Posterior vena cava (tissue), 2 donors: ENCODE measurements at regions not wholly inside any gene's neighbourhood (a gene's known extent, or its start where the extent isn't known, plus 50 kb on each side); places are given as distances from the start of the nearest gene placed in this dataset.
"Not testable (repeated sequence)": the region's sequence is repeated elsewhere in the genome, so short reads cannot be mapped to it uniquely, and the experiment has no call there.

Experiments
- DNase-seq: peaks from one replicate; pipeline ENCODE4 v3.0.0-alpha.2; 2020; ENCODE audit warnings: low spot score
- intact Hi-C, 2 donors: fragments of 100-400 bp; cut with DNase I; formaldehyde crosslinking; loops; one replicate each; pipeline versions ENCODE4 v1.14.1 to v1.14.2; 2022 to 2023
- donor health status: DM: yes; HTN: yes; CAD: no.
- donor health status: DM: yes; HTN: yes; CAD: no.

DNA sequence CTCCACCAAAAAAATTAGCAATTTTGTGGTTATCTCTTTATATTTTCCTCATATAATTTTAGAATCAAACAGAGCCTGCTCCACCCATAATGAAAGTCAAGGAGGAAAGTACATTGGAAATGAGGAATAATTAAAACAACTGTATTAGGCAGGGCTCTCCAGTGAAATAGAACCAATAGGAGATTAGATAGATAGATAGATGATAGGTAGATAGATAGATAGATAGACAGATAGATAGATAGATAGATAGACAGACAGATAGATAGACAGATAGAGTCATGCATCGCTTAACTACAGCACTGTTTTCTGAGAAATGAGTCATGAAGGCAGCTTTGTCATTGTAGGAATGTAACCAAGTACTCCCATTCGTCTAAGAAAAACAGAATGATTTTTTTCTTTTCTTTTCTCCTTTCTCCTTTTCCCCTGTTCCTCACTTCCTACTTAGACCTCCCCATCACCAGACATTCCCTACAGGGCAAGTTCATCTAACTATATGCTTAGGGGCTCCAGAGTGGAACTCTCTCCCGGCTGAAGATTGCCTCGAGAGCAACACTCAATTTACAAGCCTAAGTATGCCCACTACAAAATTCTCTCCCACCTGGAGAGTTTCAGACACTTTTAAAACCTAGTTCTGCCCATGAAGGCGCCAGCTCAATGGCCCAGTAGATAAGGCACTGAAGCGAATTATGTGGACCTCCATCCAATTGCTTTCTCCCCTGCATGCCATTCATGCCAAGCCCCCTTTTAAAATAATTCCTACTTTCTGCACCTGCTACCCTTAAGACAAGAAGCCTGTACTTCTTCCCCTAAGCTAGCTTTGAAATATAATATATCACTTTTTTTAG is 53.3 kb upstream of the LIPC start:
- no peak for DNase-seq
- intact Hi-C loops: loop anchor here in 1 of 2 donors (10.0 kb wide), 1 partner anchor 84 kb away; no protein-coding TSS in a partner anchor

GRCh38 chr15:58379454-58379853 is 52.3 kb upstream of the LIPC start:
- intact Hi-C loops: loop anchor here in 1 of 2 donors (10.0 kb wide), 1 partner anchor 85 kb away; no protein-coding TSS in a partner anchor
- not testable (repeated sequence) for DNase-seq

DNA sequence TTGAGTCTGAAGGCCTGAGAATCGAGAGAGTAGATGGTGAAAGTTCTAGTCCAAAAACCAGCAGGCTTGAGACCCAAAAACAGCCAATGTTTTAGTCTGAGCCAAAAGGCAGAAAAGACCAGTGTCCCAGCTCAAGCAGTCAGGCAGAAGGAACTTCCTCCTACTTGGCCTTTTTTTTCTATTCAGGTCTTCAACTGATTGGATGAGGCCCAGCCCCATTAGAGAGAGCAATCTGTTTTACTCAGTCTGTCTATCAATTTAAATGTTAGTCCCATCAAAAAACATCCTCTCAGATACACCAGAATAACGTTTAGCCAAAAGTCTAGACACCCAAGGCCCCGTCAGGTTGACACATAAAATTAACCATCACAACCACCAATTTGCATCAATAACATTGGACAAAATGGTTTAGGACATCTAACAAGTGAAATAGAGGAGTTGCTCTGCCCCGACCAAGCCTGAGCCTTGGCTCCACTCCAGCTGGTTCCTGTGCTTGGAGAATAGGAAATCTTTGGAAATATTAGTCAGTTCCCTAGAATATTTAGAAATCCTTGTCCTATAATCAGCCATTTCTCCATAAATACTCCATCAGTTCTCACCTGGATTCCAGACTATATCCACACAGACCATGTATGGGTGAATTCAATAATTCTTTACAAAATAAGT is 51.4 kb upstream of the LIPC start:
- intact Hi-C loops: no loop called here
- DNase-seq: no peak

DNA sequence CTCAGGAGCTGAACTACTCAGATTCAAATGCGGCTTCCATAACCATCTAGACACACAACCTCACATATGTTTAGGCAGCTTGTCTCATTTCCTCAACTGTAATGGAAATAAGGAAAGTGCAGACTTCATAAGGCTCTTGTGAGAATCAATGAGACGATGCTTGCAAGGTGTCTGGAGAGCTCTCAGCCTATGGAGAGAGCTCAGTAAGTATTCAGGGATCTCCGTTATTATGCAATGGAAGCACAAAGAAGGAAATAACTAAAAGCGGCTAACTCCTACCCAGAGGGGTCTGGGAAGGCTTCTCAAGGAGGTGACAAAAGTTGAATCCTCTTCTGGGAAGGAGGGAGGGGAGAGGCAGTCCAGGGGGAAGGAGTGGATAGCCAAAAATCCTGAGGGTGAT is 50.1 kb upstream of the LIPC start:
- DNase-seq: no peak
- intact Hi-C loops: no loop called here
